ENCODE measurements at regions not wholly inside any gene's neighbourhood (a gene's known extent, or its start where the extent isn't known, plus 50 kb on each side); places are given as distances from the start of the nearest gene placed in this dataset.

- H3K4me3 ChIP-seq = no peak overlapping the region
- intact Hi-C loops (cut with DNase I; ENCODE audit: low total_unique reads) = no loop called here
- H3K27ac ChIP-seq = no peak overlapping the region
- no peaks in the 10 kb centered on the region for H3K4me1 ChIP-seq
- H3K9me3 ChIP-seq = no peaks in the 10 kb centered on the region
- TF ChIP-seq POLR2AphosphoS5 (IDR thresholded peaks at IDR 0.05) (no peak), POLR2A (IDR thresholded peaks at IDR 0.05) (no peak)
- WGBS, 5 donors = 69 to 86% (median 70%) methylated on average over 1 of the region's 1 CpG
- no peaks in the 10 kb centered on the region for H3K36me3 ChIP-seq
- DNase-seq = no peak
- H3K27me3 ChIP-seq (replicated peaks in 1 of 7) = peaks cover 0 to 4% (median 0%) of the 10 kb centered on the region in 7 donors
These were observed 81.1 kb upstream of the HELT start for GRCh38 chr4:184937030-184937710.

DNA sequence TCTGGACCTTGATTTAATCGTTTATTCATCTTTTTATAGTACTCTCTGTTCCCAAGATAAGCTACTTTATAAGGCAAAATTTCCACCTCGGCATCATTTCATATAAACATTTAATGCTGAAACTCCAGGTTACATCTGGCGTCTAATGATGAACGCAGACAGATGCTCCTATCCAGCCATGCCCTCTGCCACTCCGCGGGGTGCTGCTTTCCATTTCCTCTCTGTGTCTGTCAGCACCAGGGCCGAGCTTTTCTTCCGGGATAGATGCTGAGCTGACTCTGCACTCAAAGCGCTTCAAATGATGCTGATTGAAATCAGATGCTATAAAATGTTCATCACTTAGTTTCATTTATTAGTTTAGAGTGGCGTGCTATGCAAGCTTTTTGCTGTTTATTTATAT is 80.5 kb upstream of the HELT start:
- WGBS, 5 donors = 60 to 75% (median 66%) methylated on average over 10 of the region's 10 CpGs
- Histone ChIP-seq H3K4me3 (no peak overlapping the region), H3K4me1 (no peaks in the 10 kb centered on the region), H3K9me3 (no peaks in the 10 kb centered on the region), H3K36me3 (no peaks in the 10 kb centered on the region), H3K27ac (no peak overlapping the region), H3K27me3 (replicated peaks in 1 of 7) (peaks cover 0 to 4% (median 0%) of the 10 kb centered on the region in 7 donors)
- intact Hi-C loops (cut with DNase I; ENCODE audit: low total_unique reads) = no loop called here
- DNase-seq = no peak
- no peak for TF ChIP-seq CTCF (IDR thresholded peaks at IDR 0.05 in 8 of 11, conservative IDR thresholded peaks at IDR 0.05 in 3 of 11)
- TF ChIP-seq POLR2A (IDR thresholded peaks at IDR 0.05) = no peak
- TF ChIP-seq POLR2AphosphoS5 (IDR thresholded peaks at IDR 0.05) = no peak

DNA sequence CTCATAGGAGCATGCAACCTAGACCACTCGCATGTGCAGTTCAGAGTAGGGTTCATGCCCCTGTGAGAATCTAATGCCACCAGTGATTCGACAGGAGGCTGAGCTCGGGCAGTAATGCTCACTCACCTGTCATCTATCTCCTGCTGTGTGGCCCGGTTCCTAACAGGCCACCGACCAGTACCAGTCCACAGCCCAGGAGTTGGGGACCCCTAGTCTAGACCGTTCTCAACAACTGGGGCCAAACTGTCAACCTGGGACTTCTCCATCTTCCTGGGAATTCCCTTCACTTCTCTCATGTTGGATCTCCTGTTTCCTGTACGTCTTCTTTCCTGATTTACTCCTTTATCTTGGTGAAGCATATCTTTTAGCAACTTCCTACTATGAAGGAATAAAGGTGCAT is 79.4 kb upstream of the HELT start:
- Histone ChIP-seq H3K36me3 (no peaks in the 10 kb centered on the region), H3K9me3 (no peaks in the 10 kb centered on the region), H3K27ac (no peak overlapping the region), H3K4me1 (no peaks in the 10 kb centered on the region), H3K4me3 (no peak overlapping the region), H3K27me3 (replicated peaks in 1 of 7) (peaks cover 0 to 4% (median 0%) of the 10 kb centered on the region in 7 donors)
- 90 to 94% (median 92%) methylated on average over 7 of the region's 7 CpGs for WGBS, 5 donors
- TF ChIP-seq POLR2A (IDR thresholded peaks at IDR 0.05) (no peak), POLR2AphosphoS5 (IDR thresholded peaks at IDR 0.05) (no peak), CTCF (IDR thresholded peaks at IDR 0.05 in 8 of 11, conservative IDR thresholded peaks at IDR 0.05 in 3 of 11) (no peak)
- intact Hi-C loops (cut with DNase I; ENCODE audit: low total_unique reads) = no loop called here
- DNase-seq = no peak

- WGBS, 5 donors = 80 to 93% (median 90%) methylated on average over 2 of the region's 2 CpGs
- Histone ChIP-seq H3K36me3 (no peaks in the 10 kb centered on the region), H3K27ac (no peak overlapping the region), H3K4me3 (no peak overlapping the region), H3K4me1 (no peaks in the 10 kb centered on the region), H3K9me3 (no peaks in the 10 kb centered on the region), H3K27me3 (replicated peaks in 1 of 7) (peaks cover 0 to 4% (median 0%) of the 10 kb centered on the region in 7 donors)
- no peak for DNase-seq
- intact Hi-C loops (cut with DNase I; ENCODE audit: low total_unique reads) = no loop called here
- TF ChIP-seq CTCF (IDR thresholded peaks at IDR 0.05 in 8 of 11, conservative IDR thresholded peaks at IDR 0.05 in 3 of 11) (no peak), POLR2A (IDR thresholded peaks at IDR 0.05) (no peak), POLR2AphosphoS5 (IDR thresholded peaks at IDR 0.05) (no peak)
These were observed 78.3 kb upstream of the HELT start for GRCh38 chr4:184939978-184940377.
